Uterus (tissue), 2 donors: ENCODE measurements at regions not wholly inside any gene's neighbourhood (a gene's known extent, or its start where the extent isn't known, plus 50 kb on each side); places are given as distances from the start of the nearest gene placed in this dataset.

ENCODE experiments used
- POLR2A ChIP-seq, 2 donors: fragments of 450-650 bp; IDR thresholded peaks; one replicate each; pipeline ENCODE4 v1.6.1; 2016; ENCODE audit warnings: antibody characterized with exemption in 2 of 2, mild to moderate bottlenecking in 1 of 2, moderate library complexity in 1 of 2
- TF ChIP-seq, protein P1 (sequence below), 4 experiments: fragments of 200-600 bp in 2 of 4; fragments of 450-650 bp in 2 of 4; sonication (generic) in 2 of 4; IDR thresholded peaks; one replicate each; pipeline ENCODE4 v1.5.1; 2016 to 2019; ENCODE audit warnings: antibody characterized with exemption in 4 of 4, mild to moderate bottlenecking in 2 of 4, moderate library complexity in 1 of 4

DNA sequence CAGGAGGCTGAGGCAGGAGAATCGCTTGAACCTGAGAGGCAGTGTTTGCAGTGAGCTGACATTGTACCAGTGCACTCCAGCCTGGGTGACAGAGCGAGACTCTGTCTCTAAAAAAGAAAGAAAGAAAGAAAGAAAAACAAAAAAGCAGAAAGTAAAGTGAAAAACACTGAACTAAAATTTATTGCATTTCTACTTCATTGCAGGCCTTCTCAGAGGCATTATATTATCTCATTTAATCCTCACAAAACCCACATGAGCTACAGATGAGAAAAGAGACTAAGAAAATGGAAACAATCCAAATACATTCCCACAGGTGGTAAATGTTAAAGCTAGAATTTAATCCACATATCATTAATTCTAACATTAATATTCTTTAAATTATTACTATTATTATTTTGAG is 147.2 kb upstream of the FREM2 start:
- TF ChIP-seq, protein P1, sequence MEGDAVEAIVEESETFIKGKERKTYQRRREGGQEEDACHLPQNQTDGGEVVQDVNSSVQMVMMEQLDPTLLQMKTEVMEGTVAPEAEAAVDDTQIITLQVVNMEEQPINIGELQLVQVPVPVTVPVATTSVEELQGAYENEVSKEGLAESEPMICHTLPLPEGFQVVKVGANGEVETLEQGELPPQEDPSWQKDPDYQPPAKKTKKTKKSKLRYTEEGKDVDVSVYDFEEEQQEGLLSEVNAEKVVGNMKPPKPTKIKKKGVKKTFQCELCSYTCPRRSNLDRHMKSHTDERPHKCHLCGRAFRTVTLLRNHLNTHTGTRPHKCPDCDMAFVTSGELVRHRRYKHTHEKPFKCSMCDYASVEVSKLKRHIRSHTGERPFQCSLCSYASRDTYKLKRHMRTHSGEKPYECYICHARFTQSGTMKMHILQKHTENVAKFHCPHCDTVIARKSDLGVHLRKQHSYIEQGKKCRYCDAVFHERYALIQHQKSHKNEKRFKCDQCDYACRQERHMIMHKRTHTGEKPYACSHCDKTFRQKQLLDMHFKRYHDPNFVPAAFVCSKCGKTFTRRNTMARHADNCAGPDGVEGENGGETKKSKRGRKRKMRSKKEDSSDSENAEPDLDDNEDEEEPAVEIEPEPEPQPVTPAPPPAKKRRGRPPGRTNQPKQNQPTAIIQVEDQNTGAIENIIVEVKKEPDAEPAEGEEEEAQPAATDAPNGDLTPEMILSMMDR (IDR thresholded peaks at IDR 0.05), result no peak
- TF ChIP-seq POLR2A (IDR thresholded peaks at IDR 0.05), result no peak
